DMS53 treated with DMSO at 0.1 percent for 48 hours (cell line): ENCODE measurements at regions not wholly inside any gene's neighbourhood (a gene's known extent, or its start where the extent isn't known, plus 50 kb on each side); places are given as distances from the start of the nearest gene placed in this dataset.
"Not testable (repeated sequence)": the region's sequence is repeated elsewhere in the genome, so short reads cannot be mapped to it uniquely, and the experiment has no call there.

Source experiments
- DNase-seq: peaks from one replicate; lab custom pipeline; 2025; ENCODE audit not compliant: unreplicated experiment; lab: John Stamatoyannopoulos, UW

DNA sequence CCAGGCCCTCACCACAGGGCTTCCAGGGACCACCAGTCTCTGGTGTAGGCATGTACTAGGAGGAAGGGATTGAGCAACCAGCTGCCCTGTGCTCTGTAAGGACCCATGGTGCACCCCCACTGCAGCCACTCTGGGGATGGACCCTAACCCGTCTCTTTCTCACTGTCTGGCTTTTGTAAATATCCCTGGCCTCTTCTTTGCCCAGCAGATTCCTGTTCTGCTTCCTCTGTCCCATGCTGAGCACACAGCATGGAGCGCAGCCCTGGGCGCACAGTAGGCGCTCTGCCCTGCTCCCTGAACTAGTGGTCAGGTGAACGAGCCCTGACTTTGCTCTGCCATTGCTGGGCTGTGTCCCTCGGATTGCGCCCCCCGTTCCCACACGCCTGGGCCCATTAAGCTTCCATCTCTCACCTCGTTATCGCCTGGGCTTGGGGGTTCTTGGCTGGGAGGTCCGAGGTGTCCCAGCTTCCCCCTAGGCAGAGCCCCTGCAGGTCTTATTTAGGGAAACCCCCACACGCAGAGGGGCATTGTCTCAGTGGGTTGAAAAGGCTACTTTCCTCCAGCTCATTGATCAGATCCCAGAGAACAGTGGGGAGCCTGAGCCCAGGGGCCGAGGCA is 162.1 kb downstream of the MYCN start:
- DNase-seq: no peak

DNA sequence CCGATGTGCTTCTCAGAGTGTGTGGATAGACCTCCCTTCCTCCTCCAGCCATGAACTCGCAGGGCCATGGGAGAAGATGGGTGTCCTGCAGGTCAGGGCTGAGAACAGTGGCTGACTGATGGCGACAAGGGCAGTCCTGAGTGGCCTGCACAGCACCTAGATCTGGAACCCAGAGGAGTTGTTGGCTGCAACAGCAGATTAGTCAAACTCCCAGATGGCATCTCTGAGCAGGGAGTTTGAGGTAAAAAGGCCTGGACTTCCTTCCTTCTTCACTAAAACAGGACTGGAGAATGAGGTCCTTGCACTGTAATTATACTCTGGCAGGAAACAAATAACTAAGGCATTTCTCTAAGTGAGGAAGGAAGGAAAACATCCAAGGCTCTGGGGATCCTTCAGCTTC is 160.8 kb downstream of the MYCN start:
- no peak for DNase-seq

DNA sequence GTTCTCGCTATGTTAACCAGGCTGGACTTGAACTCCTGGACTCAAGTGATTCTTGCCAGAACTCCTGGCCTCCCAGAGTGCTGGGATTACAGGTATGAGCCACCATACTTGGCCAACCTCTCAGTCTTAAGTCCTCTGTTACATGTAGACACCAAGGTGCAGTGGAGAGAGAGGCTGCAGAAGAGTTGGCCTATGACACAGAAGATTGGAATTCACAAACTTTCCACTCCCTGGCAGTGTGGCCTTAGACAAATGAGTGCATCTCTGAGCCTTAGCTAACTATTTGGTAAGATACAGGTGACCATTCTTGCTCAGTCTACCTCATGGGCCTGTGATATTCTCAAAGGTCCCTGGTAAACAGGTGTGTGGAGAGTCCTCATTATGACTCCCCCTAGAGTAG is 159.7 kb downstream of the MYCN start:
- no peak for DNase-seq

DNA sequence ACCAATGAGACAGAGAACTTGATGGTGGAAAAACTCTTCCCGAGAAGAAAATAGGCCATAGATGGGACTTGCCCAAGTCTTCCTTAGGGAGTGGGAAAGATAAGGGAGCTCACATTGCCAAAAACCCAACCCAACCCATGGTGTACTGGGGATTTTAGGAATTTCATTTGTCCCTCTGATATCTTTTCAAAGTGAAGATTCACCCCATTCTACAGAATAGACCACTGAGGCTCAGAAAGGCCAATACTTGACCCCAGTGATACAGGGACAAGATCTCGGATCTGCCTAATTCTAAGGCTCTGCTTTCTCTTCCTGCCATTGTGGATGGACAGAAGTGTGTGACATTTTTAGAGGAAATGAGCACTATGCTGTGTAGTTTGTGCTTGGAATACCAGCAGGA is 159.0 kb downstream of the MYCN start:
- no peak for DNase-seq

DNA sequence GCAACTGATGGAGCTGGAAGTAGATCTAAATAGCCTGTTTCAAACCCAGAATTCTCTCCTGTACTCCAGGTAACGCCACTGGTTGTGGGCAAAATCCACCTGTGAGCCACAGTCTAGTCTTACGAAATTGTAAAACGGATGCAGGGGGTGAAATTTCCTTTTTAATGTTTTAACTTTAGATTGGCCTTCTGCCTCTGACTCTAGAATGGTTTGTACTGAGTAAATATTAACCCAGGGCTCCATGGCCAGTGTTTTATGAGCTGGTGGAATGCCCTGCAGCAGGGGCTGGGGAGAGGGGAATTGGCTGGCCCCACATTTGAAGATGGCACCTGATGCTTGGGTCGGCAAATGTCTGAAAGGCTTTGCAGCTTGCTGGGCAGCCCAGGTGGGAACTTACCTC is 156.6 kb downstream of the MYCN start:
- no peak for DNase-seq

GRCh38 chr2:16095483-16095882 is 155.1 kb downstream of the MYCN start:
- not testable (repeated sequence) for DNase-seq

DNA sequence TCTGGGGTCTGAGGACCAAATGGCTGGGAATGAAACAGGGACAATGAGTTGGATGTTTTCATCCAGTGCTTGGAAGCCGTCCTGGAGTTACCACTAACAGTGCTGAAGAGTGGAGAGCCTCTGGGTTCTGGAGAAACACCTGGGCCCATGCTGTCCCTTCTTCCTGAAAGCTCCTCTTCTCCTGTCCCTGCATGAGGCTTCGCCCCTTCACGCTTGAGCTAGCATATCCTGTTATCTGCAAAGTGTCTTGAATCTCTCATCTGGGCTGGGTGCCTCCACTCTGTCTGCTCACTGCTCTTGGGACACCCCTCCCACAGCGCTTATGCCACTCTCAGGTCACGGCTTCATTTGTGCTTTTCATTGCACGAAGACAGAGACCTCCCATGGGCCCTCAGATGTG is 154.5 kb downstream of the MYCN start:
- DNase-seq: no peak

GRCh38 chr2:16093639-16094529 is 153.5 kb downstream of the MYCN start:
- no peak for DNase-seq

GRCh38 chr2:16092861-16093638 is 152.7 kb downstream of the MYCN start:
- DNase-seq: no peak

DNA sequence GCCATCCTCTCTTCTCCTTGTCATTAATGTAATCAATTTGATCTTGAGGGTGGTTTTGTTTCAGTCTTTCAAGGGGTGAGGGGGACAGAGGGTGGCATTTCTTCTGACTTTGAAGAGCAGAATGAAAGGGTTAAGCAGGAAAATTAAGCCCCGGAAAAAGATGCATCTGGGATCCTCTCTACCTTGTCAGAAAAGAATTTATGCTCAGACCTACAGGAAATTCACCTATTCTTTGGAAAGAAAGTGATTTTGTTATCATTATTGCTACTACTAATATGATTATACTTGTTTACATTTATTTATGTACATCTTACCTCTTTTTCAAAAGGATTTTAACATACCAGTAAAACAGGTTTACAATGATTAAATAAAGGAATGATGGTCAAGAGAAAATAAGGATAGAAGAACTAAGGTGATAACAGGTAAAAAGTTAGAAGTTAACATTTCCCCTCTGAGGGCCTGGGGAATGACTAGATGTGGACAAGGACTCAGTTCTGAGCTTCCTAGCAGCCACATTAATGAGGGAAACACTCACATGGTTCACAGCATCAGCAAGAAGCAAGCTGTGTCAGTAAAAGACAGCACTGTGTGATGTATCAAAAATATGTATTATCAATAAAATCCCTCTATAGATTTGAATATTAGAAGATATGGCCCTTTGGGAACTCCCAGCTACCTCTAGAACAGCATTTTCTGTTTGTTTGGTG is 151.4 kb downstream of the MYCN start:
- DNase-seq: no peak

- DNase-seq: no peak
Measured at GRCh38 chr2:16090650-16091575, 150.6 kb downstream of the MYCN start.

- DNase-seq: not testable (repeated sequence)
Measured at GRCh38 chr2:16089491-16089890, 149.1 kb downstream of the MYCN start.

DNA sequence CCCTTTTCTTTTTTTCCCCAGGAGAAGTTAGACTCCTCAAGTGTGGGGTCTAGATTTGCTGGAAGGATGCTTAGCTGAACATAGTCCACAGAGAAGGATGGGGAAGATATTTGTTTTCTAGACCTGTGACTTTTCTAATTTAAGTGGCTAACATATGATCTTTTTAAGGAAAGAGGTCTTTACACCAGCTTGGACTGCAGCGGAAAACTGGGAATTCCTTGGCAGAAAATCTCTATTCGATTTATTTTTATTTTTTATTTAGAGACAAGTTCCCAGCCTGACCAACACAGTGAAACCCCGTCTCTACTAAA is 148.4 kb downstream of the MYCN start:
- no peak for DNase-seq

- no peak for DNase-seq
Measured at GRCh38 chr2:16088035-16088801, 147.9 kb downstream of the MYCN start.

DNA sequence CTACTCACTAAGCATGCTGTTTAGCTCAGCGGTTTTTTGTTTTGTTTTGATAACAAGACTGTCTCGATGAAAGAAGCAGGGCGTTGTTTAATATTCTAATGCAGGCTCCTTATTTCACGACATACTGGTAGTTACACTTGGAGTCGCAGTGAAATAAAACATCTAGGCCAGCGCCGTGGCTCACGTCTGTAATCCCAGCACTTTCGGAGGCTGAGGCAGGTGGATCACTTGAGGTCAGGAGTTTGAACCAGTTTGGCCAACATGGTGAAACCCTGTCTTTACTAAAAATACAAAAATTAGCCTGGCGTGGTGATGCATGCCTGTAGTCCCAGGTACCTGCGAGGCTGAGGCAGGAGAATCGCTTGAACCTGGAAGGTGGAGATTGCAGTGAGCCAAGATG is 145.8 kb downstream of the MYCN start:
- DNase-seq: not testable (repeated sequence)

- DNase-seq: no peak
Measured at GRCh38 chr2:16085073-16085472, 144.7 kb downstream of the MYCN start.

- DNase-seq: no peak
Measured at GRCh38 chr2:16084274-16084673, 143.9 kb downstream of the MYCN start.

DNA sequence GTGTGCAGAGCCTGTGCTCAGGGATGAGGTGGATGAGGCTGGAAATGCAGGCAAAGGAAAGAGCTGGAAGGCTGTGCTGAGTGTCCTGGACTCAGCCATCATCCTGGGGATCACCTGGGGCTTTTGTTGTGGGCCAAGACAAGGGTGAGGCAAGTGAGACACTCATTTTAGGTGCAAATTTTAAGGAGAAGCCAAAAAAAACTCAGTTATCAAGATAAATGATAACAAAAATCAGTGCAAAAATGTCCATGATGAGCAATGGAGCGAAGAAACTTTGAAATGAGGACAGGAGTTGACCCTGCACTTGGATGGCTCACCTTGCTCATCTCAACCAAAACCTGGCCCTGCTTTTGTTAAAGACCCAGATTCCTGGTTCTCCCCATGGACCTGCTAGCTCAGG is 141.9 kb downstream of the MYCN start:
- no peak for DNase-seq

DNA sequence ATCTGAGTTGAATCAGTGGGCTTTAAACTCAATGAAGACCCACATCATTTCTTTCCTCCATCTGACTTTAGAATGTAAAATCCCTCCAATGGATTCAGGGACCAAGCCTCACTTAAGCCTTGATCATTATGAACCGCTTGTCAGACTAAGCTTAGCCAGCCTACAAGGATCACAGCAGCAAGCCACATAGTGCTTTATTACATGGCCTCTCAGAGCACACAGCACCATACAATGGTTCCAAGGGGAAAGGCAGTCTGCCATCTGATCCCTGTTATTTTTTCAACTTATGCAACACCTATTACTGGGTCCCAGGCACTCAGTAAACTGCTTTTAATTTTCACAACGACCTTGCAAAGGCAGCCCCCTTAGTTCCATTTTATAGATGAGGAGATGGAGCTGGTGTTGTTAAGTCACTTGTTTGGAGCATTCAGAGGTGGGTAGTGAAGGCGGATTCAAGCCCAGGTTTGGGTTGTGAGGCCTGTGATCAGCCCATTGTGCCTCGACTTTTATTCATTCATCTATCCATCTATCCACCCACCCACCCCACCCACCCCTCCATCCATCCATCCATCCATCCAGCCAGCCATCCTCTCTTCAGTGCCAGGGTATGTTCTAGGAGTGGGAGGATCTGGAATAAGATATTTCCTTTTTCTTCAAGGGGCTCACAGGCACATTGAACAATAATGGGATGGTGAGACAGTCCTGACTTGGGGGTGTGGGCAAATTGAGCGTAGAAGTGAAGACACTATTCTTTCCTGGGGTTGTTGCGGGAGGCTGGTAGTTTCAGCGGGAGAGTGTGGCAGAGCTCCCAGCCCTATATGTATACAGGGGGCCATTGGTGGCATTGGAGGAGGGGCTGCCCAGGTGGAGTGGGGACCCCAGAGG is 141.2 kb downstream of the MYCN start:
- DNase-seq: no peak
